HL-60 (cell line): ENCODE measurements at regions not wholly inside any gene's neighbourhood (a gene's known extent, or its start where the extent isn't known, plus 50 kb on each side); places are given as distances from the start of the nearest gene placed in this dataset.

Experiments
- GABPA ChIP-seq: IDR thresholded peaks from 2 replicates; pipeline ENCODE4 v1.6.1; 2012; ENCODE audit warnings: low read depth
- POLR2AphosphoS5 ChIP-seq: IDR thresholded peaks from 2 replicates; pipeline ENCODE4 v1.6.1; 2012; ENCODE audit warnings: low read depth
- SPI1 ChIP-seq: IDR thresholded peaks from 2 replicates; pipeline ENCODE4 v1.6.1; 2012; ENCODE audit warnings: low read depth, mild to moderate bottlenecking, borderline replicate concordance
- TF ChIP-seq, protein P1 (sequence below): IDR thresholded peaks from 2 replicates; pipeline ENCODE4 v1.6.1; 2012; ENCODE audit warnings: low read depth; ENCODE audit not compliant: insufficient replicate concordance
- TF ChIP-seq, protein P2 (sequence below): IDR thresholded peaks from one replicate; pipeline ENCODE4 v1.5.1; 2011; ENCODE audit warnings: low read length, control low read depth, inconsistent platforms; ENCODE audit not compliant: insufficient read depth

DNA sequence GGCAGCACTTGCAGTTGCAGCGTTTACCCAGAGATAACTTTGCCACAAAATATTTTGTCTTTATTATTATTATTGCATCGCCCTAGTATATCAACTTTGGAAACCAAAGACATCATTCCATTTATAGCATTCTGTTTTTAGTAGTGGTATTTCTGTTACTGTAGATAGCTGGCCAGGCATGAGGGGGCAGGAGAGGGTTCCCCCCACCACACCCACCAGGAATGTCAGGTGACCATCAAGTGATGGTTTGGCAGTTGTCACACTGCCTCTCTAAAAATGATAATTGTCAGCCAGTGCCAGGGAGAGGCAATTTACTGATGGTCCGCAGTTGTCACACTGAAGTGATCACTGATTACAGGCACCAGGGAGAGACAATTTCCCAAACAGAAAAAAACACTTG lies 135.6 kb downstream of the TSEN15 start:
- TF ChIP-seq, protein P1, sequence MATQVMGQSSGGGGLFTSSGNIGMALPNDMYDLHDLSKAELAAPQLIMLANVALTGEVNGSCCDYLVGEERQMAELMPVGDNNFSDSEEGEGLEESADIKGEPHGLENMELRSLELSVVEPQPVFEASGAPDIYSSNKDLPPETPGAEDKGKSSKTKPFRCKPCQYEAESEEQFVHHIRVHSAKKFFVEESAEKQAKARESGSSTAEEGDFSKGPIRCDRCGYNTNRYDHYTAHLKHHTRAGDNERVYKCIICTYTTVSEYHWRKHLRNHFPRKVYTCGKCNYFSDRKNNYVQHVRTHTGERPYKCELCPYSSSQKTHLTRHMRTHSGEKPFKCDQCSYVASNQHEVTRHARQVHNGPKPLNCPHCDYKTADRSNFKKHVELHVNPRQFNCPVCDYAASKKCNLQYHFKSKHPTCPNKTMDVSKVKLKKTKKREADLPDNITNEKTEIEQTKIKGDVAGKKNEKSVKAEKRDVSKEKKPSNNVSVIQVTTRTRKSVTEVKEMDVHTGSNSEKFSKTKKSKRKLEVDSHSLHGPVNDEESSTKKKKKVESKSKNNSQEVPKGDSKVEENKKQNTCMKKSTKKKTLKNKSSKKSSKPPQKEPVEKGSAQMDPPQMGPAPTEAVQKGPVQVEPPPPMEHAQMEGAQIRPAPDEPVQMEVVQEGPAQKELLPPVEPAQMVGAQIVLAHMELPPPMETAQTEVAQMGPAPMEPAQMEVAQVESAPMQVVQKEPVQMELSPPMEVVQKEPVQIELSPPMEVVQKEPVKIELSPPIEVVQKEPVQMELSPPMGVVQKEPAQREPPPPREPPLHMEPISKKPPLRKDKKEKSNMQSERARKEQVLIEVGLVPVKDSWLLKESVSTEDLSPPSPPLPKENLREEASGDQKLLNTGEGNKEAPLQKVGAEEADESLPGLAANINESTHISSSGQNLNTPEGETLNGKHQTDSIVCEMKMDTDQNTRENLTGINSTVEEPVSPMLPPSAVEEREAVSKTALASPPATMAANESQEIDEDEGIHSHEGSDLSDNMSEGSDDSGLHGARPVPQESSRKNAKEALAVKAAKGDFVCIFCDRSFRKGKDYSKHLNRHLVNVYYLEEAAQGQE: no peak
- TF ChIP-seq POLR2AphosphoS5: no peak
- TF ChIP-seq, protein P2, sequence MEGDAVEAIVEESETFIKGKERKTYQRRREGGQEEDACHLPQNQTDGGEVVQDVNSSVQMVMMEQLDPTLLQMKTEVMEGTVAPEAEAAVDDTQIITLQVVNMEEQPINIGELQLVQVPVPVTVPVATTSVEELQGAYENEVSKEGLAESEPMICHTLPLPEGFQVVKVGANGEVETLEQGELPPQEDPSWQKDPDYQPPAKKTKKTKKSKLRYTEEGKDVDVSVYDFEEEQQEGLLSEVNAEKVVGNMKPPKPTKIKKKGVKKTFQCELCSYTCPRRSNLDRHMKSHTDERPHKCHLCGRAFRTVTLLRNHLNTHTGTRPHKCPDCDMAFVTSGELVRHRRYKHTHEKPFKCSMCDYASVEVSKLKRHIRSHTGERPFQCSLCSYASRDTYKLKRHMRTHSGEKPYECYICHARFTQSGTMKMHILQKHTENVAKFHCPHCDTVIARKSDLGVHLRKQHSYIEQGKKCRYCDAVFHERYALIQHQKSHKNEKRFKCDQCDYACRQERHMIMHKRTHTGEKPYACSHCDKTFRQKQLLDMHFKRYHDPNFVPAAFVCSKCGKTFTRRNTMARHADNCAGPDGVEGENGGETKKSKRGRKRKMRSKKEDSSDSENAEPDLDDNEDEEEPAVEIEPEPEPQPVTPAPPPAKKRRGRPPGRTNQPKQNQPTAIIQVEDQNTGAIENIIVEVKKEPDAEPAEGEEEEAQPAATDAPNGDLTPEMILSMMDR: no peak
- TF ChIP-seq GABPA: no peak
- TF ChIP-seq SPI1: no peak
